ENCODE measurements at regions not wholly inside any gene's neighbourhood (a gene's known extent, or its start where the extent isn't known, plus 50 kb on each side); places are given as distances from the start of the nearest gene placed in this dataset.
"Not testable (repeated sequence)": the region's sequence is repeated elsewhere in the genome, so short reads cannot be mapped to it uniquely, and the experiment has no call there.

DNA sequence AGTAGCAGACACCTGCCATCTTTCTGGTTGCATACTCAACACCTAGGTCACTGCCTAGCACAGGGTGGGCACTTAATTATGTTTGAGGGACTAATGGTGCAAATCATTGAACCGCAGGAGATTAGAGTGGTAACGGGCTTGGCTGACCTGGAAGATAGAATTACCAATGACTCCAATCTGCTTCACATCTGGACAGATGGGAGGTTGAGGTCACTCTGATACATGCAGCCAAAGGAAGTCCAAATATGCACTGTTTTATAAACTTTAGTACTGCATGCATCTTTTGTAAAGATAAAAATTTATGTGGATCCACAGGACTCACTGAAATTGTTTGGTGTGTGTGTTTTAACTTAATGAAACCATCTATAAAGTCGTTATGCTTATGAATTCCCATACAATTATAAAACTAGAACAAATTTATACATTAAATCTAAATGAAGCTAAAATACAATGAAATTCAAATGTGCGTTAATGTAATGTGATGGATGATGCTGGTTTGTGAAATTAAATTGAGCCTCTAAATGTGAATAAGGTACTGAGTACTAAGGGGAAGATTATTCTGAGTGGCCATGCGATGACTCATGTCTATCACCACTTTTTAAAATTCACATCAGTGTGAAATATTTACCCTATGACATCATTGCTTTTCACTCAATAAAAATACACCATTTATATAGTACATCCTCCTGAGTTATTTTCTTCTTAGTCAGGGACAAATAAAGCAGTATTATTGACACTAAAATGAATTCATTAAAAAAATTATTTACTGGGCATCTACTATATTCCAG is 224.7 kb upstream of the FAM78B start:
- no peak for DNase-seq (ENCODE audit: low read depth)

DNA sequence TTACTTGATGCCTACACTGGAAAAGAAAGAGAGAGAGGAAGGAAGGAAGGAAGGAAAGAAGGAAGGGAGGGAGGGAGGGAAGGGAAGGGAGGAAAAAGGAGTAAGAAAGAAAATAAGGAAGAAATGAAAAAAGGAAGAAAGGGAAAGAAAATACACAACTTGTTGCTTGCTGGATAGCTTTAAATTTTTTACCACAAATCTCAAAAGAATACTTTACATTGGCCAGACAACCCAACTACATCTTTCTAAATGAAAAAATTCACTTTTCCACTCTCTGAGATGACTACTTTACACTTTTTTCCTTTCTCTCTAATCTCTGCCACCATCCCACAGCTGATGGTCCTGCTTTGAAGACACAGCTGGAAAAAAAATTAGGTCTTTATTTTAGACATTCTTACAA is 228.9 kb upstream of the FAM78B start:
- DNase-seq (ENCODE audit: low read depth): no peak

DNA sequence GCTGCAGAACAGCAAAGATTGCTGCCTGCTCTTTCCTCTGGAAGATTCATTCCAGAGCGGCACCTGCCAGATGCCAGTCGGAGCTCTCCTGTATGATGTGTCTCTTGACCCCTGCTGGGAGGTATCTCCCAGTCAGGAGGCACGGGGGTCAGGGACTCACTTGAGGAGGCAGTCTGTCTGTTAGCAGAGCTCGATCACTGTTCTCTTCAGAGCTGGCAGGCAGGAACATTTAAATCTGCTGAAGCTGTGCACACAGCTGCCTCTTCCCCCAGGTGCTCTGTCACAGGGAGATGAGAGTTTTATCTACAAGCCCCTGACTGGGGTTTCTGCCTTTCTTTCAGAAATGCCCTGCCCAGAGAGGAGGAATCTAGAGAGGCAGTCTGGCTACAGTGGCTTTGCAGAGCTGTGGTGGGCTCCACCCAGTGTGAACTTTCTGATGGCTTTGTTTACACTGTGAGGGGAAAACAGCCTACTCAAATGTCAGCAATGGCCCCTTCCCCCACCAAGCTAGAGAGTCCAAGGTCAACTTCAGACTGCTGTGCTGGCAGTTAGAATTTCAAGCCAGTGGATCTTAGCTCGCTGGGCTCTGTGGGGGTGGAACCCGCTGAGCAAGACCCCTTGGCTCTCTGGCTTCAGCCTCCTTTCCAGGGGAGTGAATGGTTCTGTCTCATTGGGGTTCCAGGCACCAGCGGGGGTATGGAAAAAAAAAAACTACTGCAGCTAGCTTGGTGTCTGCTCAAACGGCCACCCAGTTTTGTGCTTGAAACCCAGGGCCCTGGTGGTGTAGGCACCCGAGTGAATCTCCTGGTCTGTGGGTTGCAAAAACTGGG is 242.7 kb upstream of the FAM78B start:
- not testable (repeated sequence) for DNase-seq (ENCODE audit: low read depth)

DNA sequence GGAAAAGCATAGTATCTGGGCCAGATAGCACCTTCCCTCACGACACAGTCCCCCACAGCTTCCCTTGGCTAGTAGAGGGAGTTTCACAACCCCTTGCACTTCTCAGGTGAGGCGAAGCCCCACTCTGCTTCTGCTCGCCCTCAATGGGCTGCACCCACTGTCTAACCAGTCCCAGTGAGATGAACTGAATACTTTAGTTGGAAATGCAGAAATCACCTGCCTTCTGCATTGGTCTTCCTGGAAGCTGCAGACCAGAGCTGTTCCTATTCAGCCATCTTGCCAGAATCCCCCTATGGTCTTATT is 243.2 kb upstream of the FAM78B start:
- DNase-seq (ENCODE audit: low read depth): no peak

DNA sequence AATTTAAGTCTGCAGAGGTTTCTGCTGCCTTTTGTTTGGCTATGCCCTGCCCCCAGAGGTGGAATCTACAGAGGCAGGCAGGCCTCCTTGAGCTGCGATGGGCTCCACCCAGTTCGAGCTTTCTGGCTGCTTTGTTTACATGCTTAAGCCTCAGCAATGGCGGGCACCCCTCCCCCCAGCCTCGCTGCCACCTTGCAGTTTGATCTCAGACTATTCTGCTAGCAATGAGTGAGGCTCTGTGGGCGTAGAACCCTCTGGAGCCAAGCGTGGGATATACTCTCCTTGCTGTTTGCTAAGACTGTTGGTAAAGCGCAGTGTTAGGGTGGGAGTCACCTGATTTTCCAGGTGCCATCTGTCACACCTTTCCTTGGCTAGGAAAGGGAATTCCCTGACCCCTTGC is 250.0 kb upstream of the FAM78B start:
- DNase-seq (ENCODE audit: low read depth): not testable (repeated sequence)

DNA sequence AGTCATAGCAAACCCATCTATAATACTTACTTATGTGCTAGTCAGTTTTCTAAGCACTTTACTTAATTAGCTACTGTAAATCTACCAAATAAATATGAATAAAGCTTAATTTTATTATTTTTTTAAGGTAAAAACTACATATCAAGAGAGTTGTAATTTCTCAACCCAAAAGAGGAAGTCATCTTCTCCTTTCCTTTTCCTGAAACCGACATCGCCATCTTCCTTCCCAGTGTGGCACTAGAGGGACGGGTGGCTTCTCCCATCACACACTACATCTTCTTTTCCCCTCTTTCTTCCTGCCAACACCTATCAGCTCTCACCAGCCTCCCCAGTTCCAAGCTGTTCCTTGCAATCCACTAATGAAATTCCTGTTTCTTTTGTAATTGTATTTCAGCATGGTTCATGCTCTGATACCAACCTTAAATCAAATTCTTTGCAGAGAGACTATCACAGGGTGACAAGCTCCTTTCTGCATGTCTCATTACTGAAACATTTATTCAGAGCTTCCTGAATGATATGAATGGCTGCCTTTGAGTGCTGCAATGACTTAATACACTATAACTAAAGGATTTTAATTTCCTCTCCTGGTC is 251.6 kb upstream of the FAM78B start:
- DNase-seq (ENCODE audit: low read depth): no peak

DNA sequence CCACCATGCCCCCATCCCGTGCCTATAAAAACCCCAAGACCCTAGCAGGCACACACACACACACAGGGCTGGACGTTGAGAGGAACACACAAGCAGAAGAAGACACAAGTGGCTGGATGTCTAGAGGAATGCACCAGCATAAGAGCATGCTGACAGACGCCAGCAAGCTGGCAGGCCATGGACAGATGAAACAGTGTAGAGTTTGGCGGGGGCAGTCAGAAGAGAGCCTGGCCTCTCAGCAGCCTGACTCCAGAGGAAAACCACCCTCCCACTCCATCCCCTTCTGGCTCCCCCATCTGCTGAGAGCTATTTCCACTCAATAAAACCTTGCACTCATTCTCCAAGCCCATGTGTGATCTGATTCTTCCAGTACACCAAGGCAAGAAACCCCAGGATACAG is 255.8 kb upstream of the FAM78B start:
- not testable (repeated sequence) for DNase-seq (ENCODE audit: low read depth)

DNA sequence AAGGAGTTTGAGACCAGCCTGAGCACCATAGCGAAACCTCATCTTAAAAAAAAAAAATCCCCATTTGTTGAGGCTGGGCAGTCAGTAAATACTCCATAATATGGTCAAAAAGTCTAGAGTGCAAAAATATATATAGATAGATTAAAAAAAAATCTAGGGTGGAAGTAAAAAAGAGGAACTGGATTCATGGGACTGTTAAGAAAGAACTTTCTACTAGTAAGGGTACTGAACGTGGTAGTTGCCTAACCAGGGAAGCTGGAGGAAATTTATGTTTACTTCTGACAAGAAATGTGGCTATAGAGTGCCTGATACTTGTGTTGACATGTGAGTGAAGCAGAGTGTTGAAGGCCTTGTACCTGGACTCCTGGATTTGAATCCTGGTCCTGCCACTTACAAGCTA is 265.9 kb upstream of the FAM78B start:
- no peak for DNase-seq (ENCODE audit: low read depth)

DNA sequence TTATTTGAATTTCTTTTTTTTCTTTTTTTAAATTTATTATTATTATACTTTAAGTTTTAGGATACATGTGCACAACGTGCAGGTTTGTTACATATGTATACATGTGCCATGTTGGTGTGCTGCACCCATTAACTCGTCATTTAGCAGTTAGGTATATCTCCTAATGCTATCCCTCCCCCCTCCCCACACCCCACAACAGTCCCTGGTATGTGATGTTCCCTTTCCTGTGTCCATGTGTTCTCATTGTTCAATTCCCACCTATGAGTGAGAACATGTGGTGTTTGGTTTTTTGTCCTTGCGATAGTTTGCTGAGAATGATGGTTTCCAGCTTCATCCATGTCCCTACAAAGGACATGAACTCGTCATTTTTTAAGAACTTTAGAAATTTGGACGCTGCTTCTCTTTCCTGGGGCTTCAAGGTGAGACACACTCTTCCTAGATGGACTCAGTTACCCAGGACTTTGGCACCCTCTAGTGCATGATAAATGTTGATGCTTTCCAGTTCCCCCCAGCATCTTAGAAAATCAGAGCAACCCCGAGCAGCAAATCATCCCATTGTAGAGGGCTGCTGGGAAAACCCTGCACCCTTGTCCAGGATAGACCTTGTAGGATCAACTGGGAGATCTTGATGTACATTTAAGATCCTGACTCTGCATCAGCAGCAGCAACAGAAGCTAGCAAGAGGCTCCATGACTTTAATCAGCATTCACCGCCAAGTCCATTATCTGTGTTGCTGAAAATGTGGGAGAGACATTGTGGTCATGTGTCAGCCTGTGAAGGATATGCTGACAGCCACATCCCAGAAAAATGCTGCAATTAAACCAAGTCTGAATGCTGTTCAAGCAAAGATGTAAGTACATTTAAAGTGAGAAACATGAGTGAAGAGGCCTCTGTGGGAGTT is 266.9 kb upstream of the FAM78B start:
- DNase-seq (ENCODE audit: low read depth): not testable (repeated sequence)

DNA sequence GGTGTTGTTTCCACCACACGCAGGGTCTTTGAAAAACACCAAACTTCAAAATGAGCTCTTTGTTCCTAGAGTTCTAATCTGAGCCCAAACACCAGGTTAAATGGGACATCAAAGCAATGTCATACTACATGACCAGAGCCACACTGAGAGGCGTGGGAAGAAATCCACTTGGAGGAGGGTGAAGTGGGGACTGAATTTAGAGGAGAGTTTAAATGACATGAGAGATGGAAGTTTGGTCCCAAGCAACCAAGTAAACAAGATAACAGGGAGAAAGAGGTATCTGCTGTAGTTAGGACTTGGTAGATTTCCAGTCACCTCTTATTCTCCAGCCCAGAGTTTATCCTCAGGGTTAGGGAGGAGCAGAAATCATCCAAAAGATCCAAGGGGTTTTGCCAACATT is 290.9 kb upstream of the FAM78B start:
- DNase-seq (ENCODE audit: low read depth): no peak

DNA sequence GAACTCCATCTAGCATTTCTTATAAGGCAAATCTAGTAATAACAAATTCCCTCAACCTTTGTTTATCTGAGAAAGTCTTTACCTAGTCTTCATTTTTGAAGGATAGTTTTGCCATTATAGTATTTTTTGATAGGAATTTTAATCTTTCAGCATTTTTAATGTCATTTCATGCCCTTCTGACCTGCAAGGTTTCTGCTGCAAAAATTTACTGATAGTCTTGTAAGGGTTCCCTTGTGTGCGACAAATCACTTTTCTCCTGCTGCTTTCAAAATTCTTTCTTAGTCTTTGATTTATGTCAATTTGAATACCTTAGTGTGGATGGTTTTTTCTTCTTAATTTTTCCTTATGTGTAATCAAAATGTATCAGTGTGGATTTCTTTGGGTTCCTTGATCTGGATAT is 297.5 kb upstream of the FAM78B start:
- no peak for DNase-seq (ENCODE audit: low read depth)

DNA sequence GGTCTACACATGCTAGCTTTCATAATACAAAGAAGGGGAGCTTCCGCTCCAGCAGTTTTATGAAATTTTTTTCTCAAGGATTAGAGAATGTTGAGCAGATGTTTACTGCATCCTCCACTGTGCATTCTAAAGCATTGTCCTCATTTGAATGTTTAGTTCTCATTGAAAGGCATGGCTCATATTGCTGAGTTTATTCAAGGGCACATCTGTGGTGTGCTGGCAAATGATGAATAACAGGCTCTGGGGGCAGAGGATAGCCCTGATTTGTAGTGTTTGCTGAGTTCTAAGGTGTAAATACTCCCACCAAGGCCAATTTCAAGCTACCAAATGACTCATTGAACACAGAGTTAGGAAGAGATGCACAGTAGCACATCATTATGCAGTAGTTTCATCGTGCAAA is 303.2 kb upstream of the FAM78B start:
- DNase-seq (ENCODE audit: low read depth): no peak

DNA sequence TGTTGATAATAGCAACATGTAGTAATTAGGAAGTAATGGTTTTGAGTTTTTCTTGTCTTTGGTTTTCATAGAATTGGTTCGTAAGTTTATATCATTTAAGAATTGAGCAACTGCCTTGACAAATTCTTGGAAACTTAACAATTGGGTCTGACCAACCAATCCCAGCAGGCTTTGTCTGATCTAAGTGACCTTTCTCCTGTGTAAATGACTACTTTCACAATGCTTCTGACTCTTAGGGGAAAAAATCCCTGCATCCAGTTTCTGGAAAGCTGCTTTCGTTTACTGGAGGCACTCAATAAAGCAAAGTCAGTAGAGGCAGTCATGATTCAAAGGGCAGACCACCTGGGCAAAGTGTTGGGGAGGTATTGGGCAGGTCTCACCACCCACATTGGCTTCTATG is 303.6 kb upstream of the FAM78B start:
- DNase-seq (ENCODE audit: low read depth): no peak

DNA sequence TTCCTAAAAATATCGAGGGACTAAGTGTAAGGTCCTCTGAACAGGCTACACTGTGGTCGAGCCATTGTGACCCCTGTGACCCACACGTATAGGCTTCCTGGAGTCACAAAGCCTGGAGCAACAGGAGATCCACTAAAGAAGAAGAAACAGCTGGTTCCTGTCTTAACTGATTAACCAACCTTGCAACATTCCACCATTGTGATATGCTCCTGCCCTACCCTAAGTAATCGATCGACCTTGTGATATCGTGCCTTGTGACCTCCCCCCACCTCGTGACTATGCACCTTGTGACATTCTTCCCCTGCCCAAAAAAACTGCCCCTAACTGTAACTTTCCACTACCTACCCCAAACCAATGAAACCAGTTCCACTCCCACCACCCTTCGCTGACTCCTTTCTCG is 304.6 kb upstream of the FAM78B start:
- DNase-seq (ENCODE audit: low read depth): no peak

DNA sequence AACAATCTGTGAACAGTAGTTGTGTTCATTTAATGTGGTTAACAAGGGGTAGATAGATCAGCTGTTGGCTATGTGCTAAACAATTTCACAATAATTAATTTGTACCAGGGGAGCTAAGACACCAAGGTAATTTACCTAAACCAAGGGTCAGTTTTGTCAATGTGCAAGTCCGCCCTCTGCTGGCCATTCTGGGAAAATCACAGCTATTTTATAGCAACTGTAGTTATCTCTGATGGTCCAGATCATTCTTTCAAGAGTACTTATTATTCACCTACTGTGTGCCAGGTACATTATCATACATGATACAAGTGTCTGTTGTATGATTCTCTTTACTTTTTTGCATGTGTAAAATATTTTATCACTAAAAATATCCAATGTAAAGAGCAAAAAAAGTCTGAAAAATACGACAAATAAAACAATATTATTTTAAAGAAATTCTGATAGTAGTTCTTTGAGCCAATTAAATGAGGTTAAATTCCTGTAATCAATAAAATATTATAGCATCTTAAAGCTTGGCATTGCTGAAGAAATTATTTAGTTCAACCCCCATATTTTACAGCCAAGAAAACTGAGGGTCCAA is 312.3 kb upstream of the FAM78B start:
- DNase-seq (ENCODE audit: low read depth): peak; percentile 36

DNA sequence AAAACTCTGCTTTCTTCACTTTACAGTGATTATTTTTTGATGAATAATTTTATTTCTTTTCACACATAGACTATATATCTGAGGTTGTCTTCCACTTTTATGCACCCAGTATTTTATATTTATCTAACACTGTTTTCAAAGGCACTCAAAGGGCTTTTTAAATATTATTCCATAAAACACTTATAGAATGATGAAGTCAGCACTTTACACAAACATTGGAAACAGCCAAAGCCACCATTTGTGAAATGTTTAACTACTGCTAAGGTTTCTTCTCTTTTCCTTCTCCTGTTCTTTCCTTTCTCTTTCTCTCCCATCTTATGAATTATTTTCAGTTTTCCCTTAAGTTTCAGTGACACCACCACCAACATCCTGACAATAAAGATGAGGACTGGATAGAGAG is 317.7 kb upstream of the FAM78B start:
- DNase-seq (ENCODE audit: low read depth): no peak

DNA sequence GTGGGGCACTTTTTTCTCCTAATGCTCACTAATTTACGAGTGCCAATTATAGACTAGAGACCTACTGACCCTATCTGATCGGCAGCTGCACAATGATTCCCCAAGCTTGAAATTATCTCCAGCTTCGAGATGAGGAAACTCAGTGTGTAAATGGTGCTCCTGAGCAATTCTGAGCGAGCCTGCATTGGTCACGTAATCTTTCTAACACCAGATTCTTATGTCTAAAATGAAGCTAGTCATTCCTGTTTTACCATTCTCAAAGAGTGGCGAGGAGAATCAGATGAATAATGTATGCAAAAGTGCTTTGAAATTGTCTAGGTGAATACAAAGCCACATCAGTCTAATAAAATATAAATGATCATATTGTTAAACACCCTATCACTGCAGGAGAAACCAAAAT is 318.1 kb upstream of the FAM78B start:
- no peak for DNase-seq (ENCODE audit: low read depth)

DNA sequence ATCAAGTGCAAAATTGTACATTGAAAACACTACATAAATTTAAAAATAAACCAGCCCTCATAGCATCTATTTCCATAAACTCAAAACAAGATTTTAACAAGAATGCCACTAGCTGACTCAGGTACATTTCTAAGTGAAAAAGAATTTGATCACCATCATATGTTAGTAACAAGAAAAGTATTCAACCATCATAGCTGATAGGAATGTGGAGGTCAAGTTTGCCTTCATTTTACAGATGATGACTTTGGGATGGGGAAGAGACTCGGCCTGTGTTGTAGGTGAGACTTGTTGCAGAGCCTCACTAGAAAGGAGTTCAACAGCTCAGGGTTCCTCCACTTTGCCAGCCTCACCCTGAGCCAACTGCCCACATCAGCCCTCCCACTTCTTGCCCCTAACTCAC is 318.8 kb upstream of the FAM78B start:
- DNase-seq (ENCODE audit: low read depth): no peak

DNA sequence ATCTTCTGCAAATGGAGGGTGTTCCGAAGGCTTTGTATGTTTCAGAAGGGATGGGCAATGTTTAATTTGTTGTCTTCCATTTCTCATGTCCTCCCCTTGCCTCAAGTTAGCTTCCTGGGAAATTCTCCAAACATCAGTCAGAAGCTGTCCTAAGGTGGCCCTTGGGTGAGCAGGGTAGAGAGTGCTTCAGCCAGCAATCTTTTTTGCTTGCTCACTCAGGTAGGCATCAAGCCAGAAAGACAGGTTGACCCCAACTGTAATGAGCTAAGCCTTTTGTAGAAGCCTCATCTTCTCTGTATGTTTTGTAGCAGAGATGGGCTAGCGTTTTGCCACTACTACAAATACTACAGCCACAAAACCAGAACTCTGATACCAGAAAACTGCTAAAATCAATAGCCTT is 321.5 kb upstream of the FAM78B start:
- no peak for DNase-seq (ENCODE audit: low read depth)

DNA sequence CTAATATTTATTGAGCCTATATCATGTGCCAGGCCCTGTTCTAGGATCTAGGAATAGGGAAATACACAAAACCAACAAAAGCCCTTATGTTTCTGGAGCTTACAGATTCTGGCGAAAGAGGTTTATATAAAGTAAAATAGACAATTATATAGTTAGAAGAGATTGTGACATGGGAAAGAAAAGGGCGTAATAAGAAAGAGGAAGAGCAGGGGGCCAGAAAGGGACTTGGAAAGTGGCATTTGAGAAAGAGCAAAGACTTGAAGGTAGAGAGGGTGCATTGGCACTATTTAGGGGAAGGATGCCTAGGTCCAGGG is 322.5 kb upstream of the FAM78B start:
- DNase-seq (ENCODE audit: low read depth): no peak

DNA sequence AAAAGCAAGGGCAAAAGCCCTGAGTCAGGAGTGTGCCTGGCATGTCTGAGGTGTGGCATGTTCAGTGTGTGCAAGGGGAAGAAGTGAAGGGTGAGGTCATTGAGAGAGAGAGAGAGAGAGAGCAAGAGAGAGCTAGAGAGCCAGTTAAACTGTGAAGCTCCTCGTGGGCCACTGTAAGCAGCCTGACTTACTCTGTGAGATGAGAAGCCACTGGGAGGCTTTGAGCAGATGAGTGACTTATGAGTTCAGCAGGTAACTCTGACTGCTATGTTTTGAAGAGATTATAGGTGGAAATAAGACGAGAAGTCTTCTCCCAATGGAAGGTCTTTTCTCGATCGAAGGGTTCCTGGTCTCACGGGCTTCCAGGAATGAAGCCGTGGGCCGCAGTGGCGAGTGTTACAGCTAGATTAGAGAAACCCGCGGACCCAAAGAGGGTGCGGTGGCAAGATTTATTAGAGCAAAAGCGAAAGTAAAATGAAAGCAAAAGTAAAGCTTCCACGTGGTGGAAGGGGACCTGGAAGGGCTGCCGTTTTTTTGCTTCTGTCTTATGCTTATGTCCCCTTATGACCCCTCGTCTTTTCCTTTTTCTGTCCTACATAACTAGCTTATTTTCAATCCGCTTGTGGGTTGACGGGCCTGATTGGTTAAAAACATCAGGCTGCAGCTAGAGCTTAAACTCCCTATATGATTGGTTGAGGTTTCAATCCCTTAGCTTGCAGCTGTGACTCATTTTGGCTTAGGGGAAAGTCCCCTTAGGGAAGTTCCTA is 323.1 kb upstream of the FAM78B start:
- DNase-seq (ENCODE audit: low read depth): peak; percentile 20

Data from stimulated activated CD8-positive, alpha-beta memory T cell treated with anti-CD3 and anti-CD28 coated beads, Interleukin-12 subunit alpha, Interleukin-12 subunit beta, amount 100 ng/mL, for 1 hour (primary cell).